Loucy (cell line): ENCODE measurements at regions not wholly inside any gene's neighbourhood (a gene's known extent, or its start where the extent isn't known, plus 50 kb on each side); places are given as distances from the start of the nearest gene placed in this dataset.

ENCODE experiments used
- CTCF ChIP-seq: fragments of 200-600 bp; sonication (generic); conservative IDR thresholded peaks from 2 replicates; pipeline ENCODE4 v1.5.1; 2014; ENCODE audit warnings: mild to moderate bottlenecking, antibody characterized with exemption, low read length
- EZH2phosphoT487 ChIP-seq: fragments of 200-600 bp; IDR thresholded peaks from 2 replicates; pipeline ENCODE4 v1.6.1; 2018; ENCODE audit warnings: antibody characterized with exemption, mild to moderate bottlenecking, moderate library complexity, borderline replicate concordance

- TF ChIP-seq CTCF (peak; percentile 79), EZH2phosphoT487 (no peak)
Measured at GRCh38 chr17:77772461-77772897, 186.0 kb upstream of the TNRC6C start.
